ENCODE measurements at regions not wholly inside any gene's neighbourhood (a gene's known extent, or its start where the extent isn't known, plus 50 kb on each side); places are given as distances from the start of the nearest gene placed in this dataset.

DNA sequence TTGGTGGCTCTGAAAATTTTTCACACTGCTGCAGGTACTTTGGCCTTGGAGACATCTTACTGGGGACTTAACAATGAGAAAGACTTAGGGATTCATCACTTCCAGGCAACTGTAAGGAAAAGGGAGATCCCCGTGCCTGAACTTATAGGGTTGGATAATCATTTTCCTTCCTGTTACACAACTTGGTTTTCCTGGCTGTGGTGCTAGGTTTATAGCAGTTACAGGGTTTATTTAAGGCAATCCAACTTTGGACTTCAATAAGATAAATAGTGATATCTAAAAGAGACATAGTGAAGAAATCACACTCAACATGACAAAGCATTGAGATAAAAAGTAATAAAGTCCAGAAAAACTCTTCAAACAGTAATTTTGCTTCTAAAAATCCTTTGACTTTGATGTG lies 70.2 kb upstream of the RAPH1 start:
- TF ChIP-seq GATA2 (IDR thresholded peaks at IDR 0.05; ENCODE audit: low read depth, low read length) (no peak), GATA3 (IDR thresholded peaks at IDR 0.05; ENCODE audit: low read depth, low read length) (no peak)

All from SH-SY5Y (cell line).